HG03196 (cell line): ENCODE measurements at regions not wholly inside any gene's neighbourhood (a gene's known extent, or its start where the extent isn't known, plus 50 kb on each side); places are given as distances from the start of the nearest gene placed in this dataset.

ENCODE experiments used
- ATAC-seq: cut with Tn5 transposase; IDR thresholded peaks from one replicate; pipeline ENCODE4 v1.9.1; 2021; ENCODE audit not compliant: unreplicated experiment

DNA sequence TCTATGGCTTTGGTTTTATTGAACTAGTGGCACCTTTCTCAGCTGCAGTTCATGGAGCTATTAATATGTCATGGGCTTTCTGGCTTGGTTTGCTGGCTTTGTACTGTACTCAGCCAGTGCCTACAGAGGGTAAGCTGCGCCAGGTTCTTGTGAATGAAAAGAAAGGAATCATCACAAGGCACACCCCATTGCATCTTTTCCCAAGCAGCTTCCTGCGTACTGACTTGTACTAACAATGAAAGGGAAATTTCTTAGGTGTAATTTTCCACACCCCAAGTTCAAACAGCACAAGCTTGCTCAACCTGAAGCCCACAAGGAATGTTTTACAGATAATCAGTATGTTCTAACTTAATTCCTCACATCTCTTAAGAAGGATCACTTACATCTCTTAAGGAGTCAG, 78.0 kb upstream of the TNFSF18 start:
- ATAC-seq: no peak

DNA sequence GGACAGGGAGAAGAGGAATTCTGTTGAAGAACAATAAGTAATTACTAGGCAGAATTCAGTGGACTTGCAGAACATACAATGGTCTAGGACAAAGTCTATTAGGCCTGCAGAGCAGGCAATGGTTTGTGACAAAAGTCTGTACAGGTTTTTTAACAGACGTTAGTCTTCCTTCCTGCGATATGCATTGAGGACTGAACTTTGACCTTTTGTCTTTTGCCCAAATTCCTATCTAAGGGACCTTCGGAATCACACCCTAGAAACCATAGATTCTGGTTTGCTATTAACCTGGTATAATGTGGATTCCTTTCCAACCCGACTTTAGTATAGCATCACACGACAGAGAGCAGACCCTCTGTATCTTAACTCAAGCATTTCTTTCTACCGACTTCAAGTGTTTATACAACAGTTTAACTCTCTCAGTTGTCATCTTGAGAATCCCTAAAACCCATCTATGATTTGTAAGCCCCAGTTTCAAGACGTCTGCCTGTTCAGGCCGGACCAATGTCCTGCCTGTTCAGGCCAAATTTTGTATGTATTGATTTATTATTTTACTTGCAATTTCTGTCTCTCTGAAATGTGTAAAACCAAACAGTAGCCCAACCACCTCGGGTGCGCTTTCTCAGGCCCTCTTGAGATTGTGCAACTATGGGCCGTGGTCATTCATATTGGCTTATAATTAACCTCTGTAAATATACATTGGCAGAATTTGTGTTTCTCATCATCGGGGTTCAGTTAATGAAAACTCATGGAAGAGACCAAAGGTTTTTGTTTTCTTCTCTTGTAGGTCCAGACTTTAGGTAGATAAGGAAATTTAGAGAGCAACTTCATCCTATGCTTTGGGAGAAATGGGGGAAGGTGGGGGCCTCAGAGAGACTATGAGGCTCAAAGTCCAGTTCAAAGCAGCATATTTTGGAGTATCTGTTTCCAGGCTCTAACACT, 76.9 kb upstream of the TNFSF18 start:
- no peak for ATAC-seq

DNA sequence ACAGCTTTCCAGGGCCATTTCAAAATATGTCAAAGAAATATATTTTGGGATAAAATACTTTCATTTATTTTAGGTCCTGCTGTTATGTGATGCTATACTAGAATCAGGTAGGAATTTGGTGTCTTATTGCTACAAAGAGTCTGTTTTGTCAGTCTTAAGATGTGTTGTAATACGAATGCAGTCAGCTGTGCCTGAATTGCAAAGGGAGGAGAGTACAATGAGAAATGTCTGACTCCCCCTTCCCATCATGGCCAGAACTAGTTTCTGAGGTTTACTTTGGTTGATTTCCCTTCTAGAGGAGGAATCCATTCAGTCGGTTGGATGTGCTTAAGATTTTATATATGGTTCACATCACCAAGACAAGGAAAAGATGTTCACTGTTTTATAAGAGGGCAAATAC, 75.7 kb upstream of the TNFSF18 start:
- no peak for ATAC-seq

DNA sequence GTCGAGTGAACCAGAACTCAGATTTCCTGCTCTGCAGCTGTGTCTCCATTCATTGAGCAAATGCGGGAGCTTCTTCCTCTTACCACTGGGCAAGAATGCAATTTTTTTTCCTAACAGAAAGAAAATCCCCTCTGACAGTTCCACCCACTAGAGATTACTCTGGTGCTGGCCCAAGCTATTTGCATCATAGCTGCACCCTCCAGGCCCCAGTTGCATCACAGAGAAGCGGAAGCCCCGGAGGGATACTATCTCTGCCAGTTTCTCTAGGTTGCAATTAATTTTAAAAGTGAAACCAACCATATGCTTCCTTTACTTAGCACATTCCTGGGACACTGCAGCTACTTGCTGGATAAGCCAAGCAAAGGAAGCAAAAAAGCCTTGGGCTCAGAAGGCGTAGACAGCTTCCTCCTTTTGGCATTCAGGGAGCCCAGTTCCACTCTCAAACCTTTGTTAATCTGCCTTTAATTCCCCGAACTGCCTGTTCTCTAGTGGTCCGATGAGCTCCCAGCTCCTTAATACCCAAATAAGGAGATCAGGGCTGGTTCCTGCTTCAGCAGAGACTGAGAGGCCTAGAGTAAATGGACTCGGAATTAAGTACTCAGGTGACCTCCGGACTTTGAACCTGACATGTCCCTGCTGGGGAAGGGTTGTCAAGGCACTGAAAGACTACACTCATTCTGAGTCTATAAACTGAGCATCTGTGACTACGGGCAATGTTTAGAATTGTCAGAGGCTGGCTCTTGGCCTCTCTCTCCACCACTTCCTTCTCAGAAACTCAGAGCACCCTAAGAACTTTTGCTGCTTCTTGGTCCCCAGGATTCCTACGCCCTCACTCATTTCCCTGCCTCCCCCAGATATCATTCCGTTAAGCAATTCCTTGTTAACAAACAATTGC, 72.5 kb upstream of the TNFSF18 start:
- ATAC-seq: no peak

DNA sequence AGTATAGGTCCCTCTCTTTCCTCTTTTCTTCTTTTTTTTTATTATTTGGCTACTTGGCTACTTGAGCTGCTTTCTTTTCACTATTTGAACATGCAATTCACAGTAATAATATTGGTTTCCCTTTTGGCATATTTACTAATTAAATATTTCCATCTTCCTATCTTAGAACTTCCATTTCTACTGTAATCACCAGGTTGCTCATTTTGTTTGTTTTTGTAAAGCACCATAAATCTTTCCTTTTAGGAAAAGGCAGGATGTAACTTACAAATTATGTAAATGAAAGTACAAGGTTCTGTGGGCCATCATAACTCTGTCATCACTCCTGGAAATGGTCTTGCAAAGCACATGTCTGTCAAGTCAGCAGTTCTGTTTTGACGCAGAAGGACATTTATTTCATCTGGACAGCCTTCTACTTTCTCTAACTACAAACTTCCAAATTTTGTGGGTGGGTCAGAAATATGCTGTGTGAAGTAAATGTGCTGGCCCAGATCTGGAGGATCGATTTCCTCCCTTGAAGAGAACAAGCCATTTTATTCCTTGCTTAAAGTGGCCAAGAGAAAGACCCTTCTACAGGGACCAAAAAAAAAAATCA, 71.7 kb upstream of the TNFSF18 start:
- ATAC-seq: no peak

DNA sequence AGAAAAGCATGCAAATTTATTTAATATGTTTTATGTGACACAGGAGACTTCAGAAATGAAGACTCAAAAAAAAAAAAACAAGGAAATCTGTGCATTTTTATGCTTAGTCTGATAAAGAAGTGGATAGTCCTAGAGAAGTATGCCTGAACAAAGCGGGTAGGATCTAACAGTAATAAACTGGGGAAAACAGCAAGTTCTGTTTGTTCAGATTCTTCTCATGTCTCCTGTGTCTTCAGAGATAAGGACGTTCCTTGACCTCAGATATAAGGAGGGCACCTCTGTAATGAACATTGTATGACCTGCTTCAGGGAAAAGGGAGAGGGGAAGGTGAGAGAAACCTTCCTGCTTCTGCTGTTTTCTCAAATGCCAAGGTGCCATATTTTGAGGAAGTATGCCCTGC, 67.7 kb upstream of the TNFSF18 start:
- ATAC-seq: no peak

DNA sequence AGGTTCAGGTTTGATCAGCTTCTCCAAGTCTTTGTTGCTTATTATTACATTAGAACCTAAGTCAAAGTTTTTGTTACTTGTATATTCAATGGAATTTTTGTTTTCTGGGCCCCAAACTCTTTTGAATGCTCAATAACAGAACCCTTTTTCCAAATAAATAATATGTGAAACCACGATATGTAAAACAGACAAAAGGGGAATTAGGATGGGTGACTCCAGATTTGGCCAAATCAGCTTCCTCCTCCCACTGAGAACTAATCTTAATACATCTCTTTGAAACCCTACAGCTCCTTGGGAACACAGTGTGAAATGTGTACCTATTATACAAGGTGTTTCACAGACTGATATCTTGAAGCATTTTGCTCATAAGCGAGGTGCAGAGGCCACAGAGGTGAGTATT, 67.0 kb upstream of the TNFSF18 start:
- no peak for ATAC-seq

DNA sequence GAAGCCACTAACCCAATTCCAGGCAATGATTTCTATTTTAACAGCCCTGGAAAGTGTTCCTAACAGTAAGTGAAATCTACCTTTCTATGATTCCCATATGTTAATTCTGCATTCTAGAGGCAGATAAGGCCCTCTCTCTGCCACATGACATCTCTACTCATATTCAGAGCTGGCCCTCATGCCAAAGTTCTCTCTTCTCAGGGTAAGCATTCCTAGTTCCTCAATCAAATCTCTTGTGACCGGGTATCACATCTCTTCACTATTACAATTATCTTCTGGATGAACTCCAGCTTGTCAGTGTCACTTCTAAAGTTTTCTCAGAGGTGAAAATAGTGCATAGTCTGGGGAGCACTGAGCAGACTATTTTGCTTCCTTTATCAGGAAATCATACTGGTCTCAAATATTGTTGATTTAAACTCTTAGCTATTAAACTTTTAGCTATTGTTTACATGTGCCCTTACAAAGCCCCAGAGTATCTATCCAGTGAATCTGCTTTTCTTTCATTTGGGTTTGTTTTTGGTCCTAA, 66.4 kb upstream of the TNFSF18 start:
- no peak for ATAC-seq

DNA sequence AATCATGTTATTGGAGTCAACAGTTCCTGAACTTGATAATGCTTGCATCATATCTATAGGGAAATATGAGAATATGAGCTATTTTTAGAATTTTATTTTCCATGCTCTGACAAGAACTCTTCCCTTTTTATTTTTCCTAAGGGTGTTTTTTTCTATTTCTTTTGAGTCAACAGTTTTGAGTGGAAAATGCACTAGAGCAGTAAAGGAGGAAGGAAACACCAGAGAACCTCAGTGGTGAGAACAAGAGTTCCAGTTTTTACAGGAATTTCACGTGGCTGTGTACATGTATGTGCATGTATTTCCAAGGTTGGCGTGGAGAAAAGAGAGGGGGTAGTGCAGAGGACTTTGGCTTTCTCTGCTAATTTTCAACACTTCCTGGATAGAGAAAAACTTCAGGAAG, 63.6 kb upstream of the TNFSF18 start:
- ATAC-seq: no peak

DNA sequence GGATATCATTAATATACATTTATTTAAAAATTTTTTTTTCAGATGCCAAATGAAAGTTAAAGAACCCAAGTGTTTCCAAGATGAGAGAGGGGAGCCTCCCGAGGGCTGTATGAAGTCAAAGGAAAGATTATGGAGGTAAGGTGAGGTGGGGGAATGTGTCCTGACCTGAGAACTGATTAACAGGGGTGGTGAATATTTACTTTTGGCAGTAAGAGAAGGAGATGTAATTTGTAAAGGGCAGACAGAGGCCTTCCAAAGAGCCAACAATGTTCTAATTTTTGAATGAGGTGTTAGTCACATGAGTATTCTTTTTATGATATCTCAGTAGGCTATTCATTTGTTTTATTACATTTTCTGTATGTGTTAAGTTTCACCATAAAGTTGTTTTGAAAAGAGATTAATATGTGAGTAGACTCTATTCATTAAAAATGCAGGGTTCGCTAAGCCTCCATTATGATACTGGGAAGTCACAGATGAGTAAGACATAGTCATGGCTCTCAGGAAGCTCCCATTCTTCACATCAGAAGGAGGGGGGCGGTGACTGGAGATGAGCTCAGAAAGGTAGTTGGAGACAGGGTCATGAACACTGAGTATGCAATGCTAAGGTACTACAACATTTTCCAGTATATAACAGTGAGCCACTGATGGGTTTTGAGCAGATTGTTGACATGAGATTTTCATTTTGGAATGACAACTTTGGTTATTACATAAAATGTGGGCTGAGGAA, 62.4 kb upstream of the TNFSF18 start:
- ATAC-seq: no peak

DNA sequence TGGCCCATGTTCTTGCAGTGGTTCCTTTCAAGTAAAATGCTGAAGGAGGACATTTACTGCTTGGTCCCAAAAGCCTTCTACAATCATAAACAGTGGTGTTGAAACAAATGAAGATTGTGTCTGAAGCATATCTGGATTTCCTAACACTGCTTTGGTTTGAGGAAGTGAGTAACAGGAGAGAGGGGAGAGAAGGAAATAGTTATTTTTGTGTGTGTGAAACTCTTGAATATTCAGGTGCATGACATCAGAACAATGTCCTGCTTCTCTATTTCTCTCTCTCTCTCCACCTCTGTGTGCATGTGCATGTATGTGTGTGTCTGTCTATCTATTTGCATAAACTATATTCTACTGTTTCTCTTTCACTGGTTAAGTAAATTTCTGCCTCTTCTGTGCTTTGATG, 61.4 kb upstream of the TNFSF18 start:
- ATAC-seq: peak; percentile 80

DNA sequence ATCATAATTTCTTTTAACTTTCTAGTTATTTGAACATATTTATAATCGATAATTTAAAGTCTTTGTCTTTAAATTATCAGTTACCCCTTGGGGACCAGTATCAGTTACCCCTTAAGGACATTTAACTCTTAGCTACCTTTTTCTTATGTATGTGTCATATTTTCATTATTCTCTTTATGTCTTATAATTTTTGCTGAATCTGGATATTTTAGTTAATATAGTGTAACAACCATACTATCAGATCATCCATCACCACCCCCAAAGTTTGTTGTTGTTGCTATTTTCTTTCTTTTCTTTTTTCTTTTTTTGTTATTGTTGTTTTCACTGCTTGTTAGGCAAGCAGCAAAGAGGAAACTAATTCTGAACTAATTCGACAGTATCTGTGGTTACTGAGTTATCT, 57.0 kb upstream of the TNFSF18 start:
- no peak for ATAC-seq

DNA sequence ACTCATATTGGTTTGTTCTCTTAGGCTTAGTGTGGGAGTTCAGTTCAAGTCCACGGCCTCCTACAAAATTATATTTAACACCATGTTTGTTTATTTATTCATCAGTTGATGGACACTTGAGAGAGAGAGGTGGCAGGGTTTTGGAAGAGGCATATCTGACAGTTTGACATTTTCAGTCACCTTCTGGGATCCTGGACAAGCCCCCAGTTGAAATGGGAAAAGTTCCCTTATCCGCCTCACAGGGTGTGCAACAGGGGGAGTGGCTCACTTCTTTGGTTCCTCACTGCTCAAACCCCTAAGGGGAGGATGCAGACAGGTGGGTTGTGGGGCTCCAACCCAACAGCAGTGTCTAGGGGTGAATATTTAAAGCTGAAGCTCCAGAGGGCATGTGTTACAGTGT, 52.3 kb upstream of the TNFSF18 start:
- ATAC-seq: no peak

DNA sequence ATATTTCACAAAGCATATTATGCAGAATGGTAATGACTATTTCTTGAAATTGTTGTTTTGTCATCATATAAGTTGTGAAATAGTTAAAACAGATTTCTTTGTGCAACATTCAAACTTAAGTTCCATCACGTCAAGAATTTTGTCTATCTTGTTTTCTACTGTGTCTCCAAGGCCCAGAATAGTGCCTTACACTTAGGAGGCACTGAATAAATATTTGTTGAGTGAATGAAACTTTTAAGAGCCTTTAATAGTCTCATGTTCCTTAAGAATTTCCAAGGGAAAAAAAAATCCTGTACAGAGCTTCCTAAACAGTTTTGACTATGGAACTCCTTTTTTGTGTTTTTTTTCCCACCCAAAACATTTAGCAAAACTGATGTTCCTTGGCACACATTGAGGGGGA, 50.8 kb upstream of the TNFSF18 start:
- no peak for ATAC-seq

DNA sequence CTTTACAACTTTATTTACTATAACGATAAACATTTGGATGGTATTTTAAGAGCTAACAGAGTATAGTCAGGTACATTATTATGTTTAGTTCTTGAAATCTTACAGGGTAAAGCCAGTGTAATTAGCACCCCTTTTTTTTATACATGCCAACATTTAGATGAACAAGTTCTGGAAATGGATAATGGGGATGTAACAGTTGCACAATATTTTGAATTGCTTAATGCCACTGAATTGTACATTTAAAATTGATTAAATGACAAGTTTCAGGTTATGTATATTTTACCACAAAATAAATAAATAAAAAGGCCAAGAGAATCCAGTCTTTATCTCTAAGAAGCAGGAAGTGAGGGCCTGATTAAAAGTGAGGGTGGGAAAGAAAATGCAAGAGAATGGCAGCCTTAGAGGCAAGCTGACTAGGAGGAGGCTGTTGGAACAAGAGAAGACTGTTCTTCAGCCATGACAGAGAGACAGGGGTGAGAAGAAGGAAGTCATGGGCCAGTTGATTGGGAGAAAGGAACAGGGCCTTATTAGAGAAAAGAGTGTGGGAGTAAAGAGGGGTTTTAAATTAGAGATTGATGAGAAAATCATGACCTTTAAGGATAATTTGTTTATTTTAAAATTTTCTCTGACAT, 49.9 kb upstream of the TNFSF18 start:
- no peak for ATAC-seq
